GM12878 (cell line): ENCODE measurements at regions not wholly inside any gene's neighbourhood (a gene's known extent, or its start where the extent isn't known, plus 50 kb on each side); places are given as distances from the start of the nearest gene placed in this dataset.

Experiments used
- ATAC-seq: fragments of 200-7000 bp; cut with Tn5 transposase; 3 replicates; pipeline ENCODE4 v1.9.1; 2020; ENCODE audit warnings: mild to moderate bottlenecking, moderate library complexity
- BruUV-seq: library from RNA; stranded (reverse); fragments of 400-500 nt; replicated peaks from 2 replicates; lab custom pipeline; 2021; lab: Mats Ljungman, UMichigan
- CTCF ChIA-PET: fragments of 300-600 bp; sonication (Branson Sonifier 250); formaldehyde crosslinking; extraction: SDS; loops from one replicate; lab custom pipeline; 2021; ENCODE audit warnings: inconsistent platforms; lab: Yijun Ruan, JAX
- POLR2A ChIA-PET: fragments of 350-600 bp; formaldehyde crosslinking; extraction: SDS; loops from one replicate; lab custom pipeline; 2021; ENCODE audit warnings: inconsistent platforms; lab: Charles Lee
- RAD21 ChIA-PET: fragments of 300-600 bp; sonication (Branson Sonifier 250); formaldehyde crosslinking; loops from one replicate; lab custom pipeline; 2023; ENCODE audit warnings: antibody characterized with exemption; ENCODE audit not compliant: unreplicated experiment; lab: Charles Lee
- SMC1A ChIA-PET: fragments of 300-600 bp; sonication (Branson Sonifier 250); formaldehyde crosslinking; loops from one replicate; lab custom pipeline; 2023; ENCODE audit not compliant: unreplicated experiment, uncharacterized antibody; lab: Charles Lee
- DNase-seq: peaks from one replicate; pipeline ENCODE4 v3.0.0-alpha.2; 2011; ENCODE audit warnings: low read depth, low spot score
- FAIRE-seq: peaks from 3 replicates; lab custom pipeline; 2011; peaks lifted over from hg19 to GRCh38; lab: Jason Lieb, UNC
- H2AFZ ChIP-seq: 2 replicates; pipeline ENCODE4 v1.6.0; 2011; ENCODE audit warnings: low read depth, low read length, control low read depth; ENCODE audit not compliant: control insufficient read depth
- H3K27ac ChIP-seq: 2 replicates; pipeline ENCODE4 v1.5.1; 2011; ENCODE audit warnings: control low read depth; ENCODE audit not compliant: control insufficient read depth, insufficient read depth
- H3K27me3 ChIP-seq, 2 experiments: replicated peaks in 1 of 2; 2 replicates each; pipeline versions ENCODE4 v1.6.0 to v1.6.1; 2011; ENCODE audit warnings: low read length in 1 of 2; ENCODE audit not compliant: control insufficient read depth in 2 of 2, insufficient read depth in 2 of 2
- H3K36me3 ChIP-seq, 2 experiments: 2 replicates each; pipeline ENCODE4 v1.5.1; 2011; ENCODE audit warnings: low read length in 1 of 2; ENCODE audit not compliant: control insufficient read depth in 2 of 2, insufficient read depth in 2 of 2
- H3K4me1 ChIP-seq: 2 replicates; pipeline ENCODE4 v1.6.1; 2011; ENCODE audit warnings: mild to moderate bottlenecking, low read length, moderate library complexity, mixed read lengths; ENCODE audit not compliant: control insufficient read depth, insufficient read depth
- H3K4me2 ChIP-seq: 2 replicates; pipeline ENCODE4 v1.6.0; 2011; ENCODE audit warnings: control low read depth; ENCODE audit not compliant: control insufficient read depth, insufficient read depth
- H3K4me3 ChIP-seq: fragments of 200-600 bp; sonication (generic); 2 replicates; pipeline ENCODE4 v1.5.1; 2016
- H3K79me2 ChIP-seq: 2 replicates; pipeline ENCODE4 v1.6.0; 2011; ENCODE audit warnings: low read length; ENCODE audit not compliant: control insufficient read depth, insufficient read depth
- H3K9ac ChIP-seq: 2 replicates; pipeline ENCODE4 v1.8.0; 2011; ENCODE audit warnings: low read length, control low read depth, mixed read lengths; ENCODE audit not compliant: control insufficient read depth, insufficient read depth
- H3K9me3 ChIP-seq: replicated peaks from 3 replicates; pipeline ENCODE4 v1.5.1; 2011; ENCODE audit warnings: mild to moderate bottlenecking, low read length; ENCODE audit not compliant: control insufficient read depth, insufficient read depth
- H4K20me1 ChIP-seq: 2 replicates; pipeline ENCODE4 v1.6.0; 2011; ENCODE audit not compliant: control insufficient read depth, insufficient read depth
- CHD2 ChIP-seq: IDR thresholded peaks from 2 replicates; pipeline ENCODE4 v1.6.1; 2011; ENCODE audit warnings: low read depth, low read length, improper control_type of control experiment, borderline replicate concordance
- CHD4 ChIP-seq: fragments of 200-600 bp; sonication (generic); IDR thresholded peaks from 2 replicates; pipeline ENCODE4 v1.6.1; 2016; ENCODE audit warnings: mild to moderate bottlenecking
- CREM ChIP-seq: IDR thresholded peaks from 2 replicates; pipeline ENCODE4 v1.6.1; 2014; ENCODE audit warnings: antibody characterized with exemption, low read depth
- ESRRA ChIP-seq: IDR thresholded peaks from 2 replicates; pipeline ENCODE4 v1.6.1; 2012; ENCODE audit warnings: mild to moderate bottlenecking, low read length, improper control_type of control experiment
- GATAD2B ChIP-seq: fragments of 450-650 bp; conservative IDR thresholded peaks from 2 replicates; pipeline ENCODE4 v1.6.1; 2017; ENCODE audit warnings: low read depth, mild to moderate bottlenecking, moderate library complexity
- MAX ChIP-seq: IDR thresholded peaks from 2 replicates; pipeline ENCODE4 v1.6.1; 2012; ENCODE audit warnings: low read depth, low read length, improper control_type of control experiment
- MTA2 ChIP-seq: fragments of 450-650 bp; IDR thresholded peaks from 2 replicates; pipeline ENCODE4 v1.6.1; 2016; ENCODE audit warnings: low read depth, mild to moderate bottlenecking, moderate library complexity
- PKNOX1 ChIP-seq: fragments of 450-650 bp; IDR thresholded peaks from 2 replicates; pipeline ENCODE4 v1.6.1; 2016; ENCODE audit warnings: mild to moderate bottlenecking
- RAD21 ChIP-seq: IDR thresholded peaks from 2 replicates; pipeline ENCODE4 v1.6.1; 2011; ENCODE audit warnings: mild to moderate bottlenecking, low read depth, low read length, moderate library complexity; ENCODE audit not compliant: insufficient read depth
- RCOR1 ChIP-seq: conservative IDR thresholded peaks from 2 replicates; pipeline ENCODE4 v1.6.1; 2012; ENCODE audit warnings: low read depth, low read length, improper control_type of control experiment
- SPI1 ChIP-seq: IDR thresholded peaks from 2 replicates; pipeline ENCODE4 v1.6.1; 2011; ENCODE audit warnings: low read depth, mild to moderate bottlenecking, low read length, moderate library complexity, borderline replicate concordance; ENCODE audit not compliant: insufficient read depth
- whole genome bisulfite sequencing: methylation state at CpG from one replicate; pipeline ENCODE4 v1.1.6; 2016; ENCODE audit warnings: low lambda C conversion rate; ENCODE audit not compliant: insufficient replicate concordance, insufficient coverage; ENCODE audit errors: missing lambda C conversion rate; 5-methylcytosine and 5-hydroxymethylcytosine counted together
- in situ Hi-C: fragments of 300-500 bp; cut with MboI; formaldehyde crosslinking; loops from 9 replicates; pipeline ENCODE4 v1.14.3; 2018; ENCODE audit warnings: mixed read lengths
- intact Hi-C: fragments of 100-400 bp; cut with micrococcal nuclease; formaldehyde crosslinking; loops from one replicate; pipeline ENCODE4 v1.14.2; 2022; ENCODE audit not compliant: unreplicated experiment
- TF ChIP-seq, protein P1 (sequence below): fragments of 450-650 bp; IDR thresholded peaks from 2 replicates; pipeline ENCODE4 v1.6.1; 2017; ENCODE audit warnings: antibody characterized with exemption, mild to moderate bottlenecking, moderate library complexity

DNA sequence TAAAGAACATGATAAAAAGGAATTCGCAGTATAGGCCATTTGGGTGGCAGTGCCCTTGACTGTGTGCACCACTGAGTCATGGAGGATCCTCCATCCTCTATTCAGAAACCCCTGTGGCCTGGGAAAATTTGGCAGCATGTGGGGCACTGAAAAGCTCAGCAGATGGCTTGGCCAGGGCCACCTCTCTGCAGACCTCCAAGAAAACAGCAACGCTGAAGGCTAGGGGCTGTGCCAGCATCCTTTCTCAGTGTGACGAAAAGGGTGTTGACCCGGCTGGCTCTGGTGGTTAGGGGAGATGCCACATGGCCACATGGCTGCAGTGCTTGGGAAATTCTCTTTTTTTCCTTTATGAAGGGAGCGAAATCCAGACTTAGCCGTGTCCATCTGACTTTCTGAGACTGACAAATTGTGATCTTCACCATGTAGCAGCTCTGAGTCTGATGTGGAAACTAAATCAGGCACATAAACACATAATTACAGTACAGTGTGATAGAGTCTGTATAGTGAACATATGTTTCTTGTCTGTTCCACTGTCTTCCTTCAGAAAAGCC, 178.0 kb downstream of the KCTD12 start (continued):
- TF ChIP-seq SPI1 (no peak), MAX (no peak)

DNA sequence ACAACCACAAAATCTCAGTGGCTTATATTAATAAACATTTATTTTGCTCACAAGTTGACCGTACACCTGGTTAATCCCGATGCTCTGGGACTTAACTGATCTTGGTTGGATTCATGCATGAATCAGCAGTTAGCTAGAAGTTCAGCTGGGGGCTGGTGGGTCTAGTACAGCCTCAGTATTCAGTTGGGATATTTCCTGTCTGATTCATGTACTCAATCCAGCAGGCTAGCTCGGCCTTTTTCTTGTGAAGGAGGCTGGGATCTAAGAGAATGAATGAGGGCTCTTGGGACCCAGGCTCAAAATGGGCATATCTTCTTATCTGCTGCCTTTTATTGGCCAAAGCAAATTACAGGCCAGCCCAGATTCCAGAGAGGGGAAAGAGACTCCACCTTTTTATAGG, 178.8 kb downstream of the KCTD12 start:
- H3K79me2 ChIP-seq: no peaks in the 10 kb centered on the region
- H3K27me3 ChIP-seq: no peaks in the 10 kb centered on the region
- ChIA-PET SMC1A (no interaction called here), POLR2A (no interaction called here), RAD21 (no interaction called here), CTCF (interaction anchor here (0.8 kb wide), 1 partner anchor 1928 kb away, joined by 3 read pairs; no protein-coding TSS in a partner anchor)
- no peak overlapping the region for H3K4me2 ChIP-seq
- no peak for TF ChIP-seq MTA2
- TF ChIP-seq CHD4: no peak
- no peak for TF ChIP-seq CREM
- no peak for TF ChIP-seq GATAD2B
- TF ChIP-seq RCOR1: no peak
- no peak for TF ChIP-seq RAD21
- no peak for TF ChIP-seq PKNOX1
- no peak for TF ChIP-seq ESRRA
- TF ChIP-seq, protein P1, sequence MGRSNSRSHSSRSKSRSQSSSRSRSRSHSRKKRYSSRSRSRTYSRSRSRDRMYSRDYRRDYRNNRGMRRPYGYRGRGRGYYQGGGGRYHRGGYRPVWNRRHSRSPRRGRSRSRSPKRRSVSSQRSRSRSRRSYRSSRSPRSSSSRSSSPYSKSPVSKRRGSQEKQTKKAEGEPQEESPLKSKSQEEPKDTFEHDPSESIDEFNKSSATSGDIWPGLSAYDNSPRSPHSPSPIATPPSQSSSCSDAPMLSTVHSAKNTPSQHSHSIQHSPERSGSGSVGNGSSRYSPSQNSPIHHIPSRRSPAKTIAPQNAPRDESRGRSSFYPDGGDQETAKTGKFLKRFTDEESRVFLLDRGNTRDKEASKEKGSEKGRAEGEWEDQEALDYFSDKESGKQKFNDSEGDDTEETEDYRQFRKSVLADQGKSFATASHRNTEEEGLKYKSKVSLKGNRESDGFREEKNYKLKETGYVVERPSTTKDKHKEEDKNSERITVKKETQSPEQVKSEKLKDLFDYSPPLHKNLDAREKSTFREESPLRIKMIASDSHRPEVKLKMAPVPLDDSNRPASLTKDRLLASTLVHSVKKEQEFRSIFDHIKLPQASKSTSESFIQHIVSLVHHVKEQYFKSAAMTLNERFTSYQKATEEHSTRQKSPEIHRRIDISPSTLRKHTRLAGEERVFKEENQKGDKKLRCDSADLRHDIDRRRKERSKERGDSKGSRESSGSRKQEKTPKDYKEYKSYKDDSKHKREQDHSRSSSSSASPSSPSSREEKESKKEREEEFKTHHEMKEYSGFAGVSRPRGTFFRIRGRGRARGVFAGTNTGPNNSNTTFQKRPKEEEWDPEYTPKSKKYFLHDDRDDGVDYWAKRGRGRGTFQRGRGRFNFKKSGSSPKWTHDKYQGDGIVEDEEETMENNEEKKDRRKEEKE: no peak
- TF ChIP-seq CHD2: no peak
- BruUV-seq: no TSS peak
- H3K36me3 ChIP-seq: no peaks in the 10 kb centered on the region
- no peak overlapping the region for H3K9ac ChIP-seq
- no peak for FAIRE-seq
- no peak for DNase-seq
- H3K9me3 ChIP-seq: no peaks in the 10 kb centered on the region
- in situ Hi-C loops: no loop called here
- no peak overlapping the region for H3K27ac ChIP-seq
- H3K4me1 ChIP-seq: no peaks in the 10 kb centered on the region
- no peaks in the 10 kb centered on the region for H4K20me1 ChIP-seq
- H2AFZ ChIP-seq: no peak overlapping the region
- intact Hi-C loops: no loop called here
- no peak overlapping the region for H3K4me3 ChIP-seq
- WGBS: 71% methylated on average over 3 of the region's 3 CpGs
- ATAC-seq: no peak
